Right lobe of liver (tissue), 6 donors: ENCODE measurements at regions not wholly inside any gene's neighbourhood (a gene's known extent, or its start where the extent isn't known, plus 50 kb on each side); places are given as distances from the start of the nearest gene placed in this dataset.

Experiments used
- ATAC-seq, 4 donors: fragments of 200-7000 bp; cut with Tn5 transposase; one replicate each; pipeline ENCODE4 v1.9.1; 2020; ENCODE audit warnings: mild to moderate bottlenecking in 4 of 4, moderate library complexity in 4 of 4
- DNase-seq, 3 donors: peaks; one replicate each; pipeline ENCODE4 v3.0.0-alpha.2; 2020
- H3K27ac ChIP-seq, 3 donors: fragments of 200-600 bp; one replicate each; pipeline ENCODE4 v1.8.0; 2022
- H3K27me3 ChIP-seq, 2 donors: fragments of 200-600 bp; one replicate each; pipeline ENCODE4 v1.8.0; 2022
- H3K36me3 ChIP-seq, 4 donors: fragments of 200-600 bp; sonication (generic) in 1 of 4; one replicate each; pipeline versions ENCODE4 v1.5.1 to v1.8.0; 2017 to 2022; ENCODE audit warnings: control low read depth in 1 of 4
- H3K4me1 ChIP-seq, 4 donors: fragments of 200-600 bp; sonication (generic) in 1 of 4; one replicate each; pipeline versions ENCODE4 v1.5.1 to v1.8.0; 2017 to 2022; ENCODE audit warnings: control low read depth in 1 of 4
- H3K4me3 ChIP-seq, 3 donors: fragments of 200-600 bp; one replicate each; pipeline ENCODE4 v1.8.0; 2022
- H3K9me3 ChIP-seq, 4 donors: fragments of 200-600 bp; sonication (generic) in 1 of 4; one replicate each; pipeline versions ENCODE4 v1.5.1 to v1.8.0; 2017 to 2022; ENCODE audit warnings: control low read depth in 1 of 4
- POLR2A ChIP-seq: fragments of 450-650 bp; IDR thresholded peaks from one replicate; pipeline ENCODE4 v1.6.1; 2017; ENCODE audit warnings: antibody characterized with exemption, mild to moderate bottlenecking
- WGBS: methylation state at CpG from one replicate; pipeline ENCODE4 v1.1.6; 2018; ENCODE audit warnings: low coverage, low lambda C conversion rate; ENCODE audit not compliant: insufficient coverage; ENCODE audit errors: missing lambda C conversion rate; 5-methylcytosine and 5-hydroxymethylcytosine counted together
- intact Hi-C, 2 donors: fragments of 100-400 bp; cut with DNase I; formaldehyde crosslinking; loops; one replicate each; pipeline versions ENCODE4 v1.11.2 to v1.14.1; 2022
- TF ChIP-seq, protein P1 (sequence below), 4 donors: fragments of 200-600 bp in 3 of 4; fragments of 450-650 bp in 1 of 4; IDR thresholded peaks; one replicate each; pipeline versions ENCODE4 v1.5.1 to v1.8.0; 2016 to 2022; ENCODE audit warnings: antibody characterized with exemption in 4 of 4, mild to moderate bottlenecking in 2 of 4
- donor health status: DM: no; HTN: yes; CAD: no.
- donor health status: DM: no; HTN: no; CAD: no.
- donor health status: DM: no; HTN: no; CAD: no.
- donor health status: DM: no; HTN: yes; CAD: no.
- donor health status: DM: no; HTN: yes; CAD: no.

DNA sequence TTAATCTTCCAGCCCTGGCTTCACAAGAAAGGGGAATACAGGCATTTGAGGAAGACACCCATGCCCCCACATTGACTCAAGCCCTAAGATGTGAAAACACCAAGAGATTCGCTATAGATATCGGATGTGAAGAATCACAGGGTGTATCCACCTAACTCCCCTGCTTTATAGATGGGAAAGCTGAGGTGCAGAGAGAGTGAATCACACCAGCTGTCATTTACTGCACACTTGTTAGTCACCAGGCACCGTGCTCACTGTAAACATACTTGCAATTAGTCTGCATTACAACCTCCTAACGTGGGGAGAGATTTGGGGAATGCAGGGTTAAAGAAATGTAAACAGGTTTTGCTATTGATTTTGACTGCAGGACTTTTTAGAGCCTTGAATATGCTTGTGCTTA lies 325.5 kb downstream of the C16orf95 start:
- 30% methylated on average over 2 of the region's 4 CpGs for WGBS
- Histone ChIP-seq H3K27ac (no peak overlapping the region), H3K27me3 (no peaks in the 10 kb centered on the region), H3K4me3 (no peak overlapping the region), H3K4me1 (no peaks in the 10 kb centered on the region), H3K36me3 (no peaks in the 10 kb centered on the region), H3K9me3 (no peaks in the 10 kb centered on the region)
- intact Hi-C loops = no loop called here
- no peak for ATAC-seq
- TF ChIP-seq, protein P1, sequence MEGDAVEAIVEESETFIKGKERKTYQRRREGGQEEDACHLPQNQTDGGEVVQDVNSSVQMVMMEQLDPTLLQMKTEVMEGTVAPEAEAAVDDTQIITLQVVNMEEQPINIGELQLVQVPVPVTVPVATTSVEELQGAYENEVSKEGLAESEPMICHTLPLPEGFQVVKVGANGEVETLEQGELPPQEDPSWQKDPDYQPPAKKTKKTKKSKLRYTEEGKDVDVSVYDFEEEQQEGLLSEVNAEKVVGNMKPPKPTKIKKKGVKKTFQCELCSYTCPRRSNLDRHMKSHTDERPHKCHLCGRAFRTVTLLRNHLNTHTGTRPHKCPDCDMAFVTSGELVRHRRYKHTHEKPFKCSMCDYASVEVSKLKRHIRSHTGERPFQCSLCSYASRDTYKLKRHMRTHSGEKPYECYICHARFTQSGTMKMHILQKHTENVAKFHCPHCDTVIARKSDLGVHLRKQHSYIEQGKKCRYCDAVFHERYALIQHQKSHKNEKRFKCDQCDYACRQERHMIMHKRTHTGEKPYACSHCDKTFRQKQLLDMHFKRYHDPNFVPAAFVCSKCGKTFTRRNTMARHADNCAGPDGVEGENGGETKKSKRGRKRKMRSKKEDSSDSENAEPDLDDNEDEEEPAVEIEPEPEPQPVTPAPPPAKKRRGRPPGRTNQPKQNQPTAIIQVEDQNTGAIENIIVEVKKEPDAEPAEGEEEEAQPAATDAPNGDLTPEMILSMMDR (IDR thresholded peaks at IDR 0.05) = no peak
- TF ChIP-seq POLR2A = no peak
- no peak for DNase-seq

DNA sequence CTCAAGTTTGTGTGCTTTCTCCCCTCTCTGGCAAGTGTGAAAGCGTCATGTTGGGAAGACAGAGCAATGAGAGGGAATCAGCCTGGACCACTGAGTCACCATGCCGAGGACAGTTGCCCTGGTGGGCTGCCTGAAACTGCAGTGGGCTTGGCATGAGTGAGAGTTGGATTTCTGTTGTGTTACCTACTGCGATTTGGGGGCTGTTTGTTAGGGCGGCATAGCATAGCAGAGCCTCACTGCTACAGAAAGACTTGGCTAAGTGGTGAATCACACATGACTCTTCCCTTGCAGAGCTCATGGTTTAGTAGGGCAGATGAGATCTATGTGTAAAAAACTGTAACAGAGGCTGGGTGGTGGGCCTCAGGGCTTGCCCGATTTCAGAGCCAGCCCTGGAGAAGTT lies 324.6 kb downstream of the C16orf95 start:
- TF ChIP-seq, protein P1 (IDR thresholded peaks at IDR 0.05) = no peak
- no peak for TF ChIP-seq POLR2A
- H3K4me3 ChIP-seq = no peak overlapping the region
- no peaks in the 10 kb centered on the region for H3K4me1 ChIP-seq
- H3K9me3 ChIP-seq = no peaks in the 10 kb centered on the region
- ATAC-seq (no peak), DNase-seq (no peak)
- intact Hi-C loops = no loop called here
- no peaks in the 10 kb centered on the region for H3K27me3 ChIP-seq
- H3K27ac ChIP-seq = no peak overlapping the region
- 59% methylated on average over 3 of the region's 5 CpGs for WGBS
- no peaks in the 10 kb centered on the region for H3K36me3 ChIP-seq

DNA sequence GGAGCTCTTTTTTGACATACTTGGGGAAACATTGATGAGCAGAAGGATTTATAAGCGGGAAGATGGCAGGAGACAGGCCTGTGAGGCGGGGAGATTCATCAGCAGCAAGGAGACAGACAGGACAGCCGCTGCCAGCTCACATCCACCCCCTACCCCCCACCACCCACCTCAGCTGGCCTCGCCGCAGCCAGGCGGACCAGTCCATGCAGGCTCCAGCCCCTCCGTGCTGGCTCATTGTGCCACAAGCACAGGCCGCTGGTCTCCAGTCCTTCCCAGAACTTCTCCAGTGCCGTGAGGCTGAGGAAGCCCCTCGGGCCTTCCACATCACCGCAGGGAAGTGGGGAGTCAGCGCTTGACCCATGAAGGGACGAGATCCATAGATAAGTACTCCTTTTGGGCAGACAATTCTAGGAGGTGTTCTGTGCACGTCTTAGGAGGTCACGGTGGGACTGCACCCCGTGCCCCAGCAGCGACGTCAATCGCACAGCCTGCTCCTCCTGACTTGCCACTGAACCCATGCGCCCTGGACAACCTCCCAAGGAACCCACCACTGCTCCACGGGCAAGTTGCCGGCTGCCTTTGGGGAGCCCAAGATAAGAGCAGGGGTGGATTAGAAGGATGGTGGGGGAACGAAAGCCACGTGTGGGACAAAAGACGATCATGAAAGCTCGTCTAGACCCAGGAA lies 323.6 kb downstream of the C16orf95 start:
- no peak for DNase-seq
- TF ChIP-seq, protein P1 (IDR thresholded peaks at IDR 0.05) = no peak
- no peak for TF ChIP-seq POLR2A
- Histone ChIP-seq H3K9me3 (no peaks in the 10 kb centered on the region), H3K27me3 (no peaks in the 10 kb centered on the region), H3K27ac (no peak overlapping the region), H3K36me3 (no peaks in the 10 kb centered on the region), H3K4me3 (no peak overlapping the region), H3K4me1 (no peaks in the 10 kb centered on the region)
- intact Hi-C loops = no loop called here
- no peak for ATAC-seq
- WGBS = 68% methylated on average over 15 of the region's 26 CpGs

DNA sequence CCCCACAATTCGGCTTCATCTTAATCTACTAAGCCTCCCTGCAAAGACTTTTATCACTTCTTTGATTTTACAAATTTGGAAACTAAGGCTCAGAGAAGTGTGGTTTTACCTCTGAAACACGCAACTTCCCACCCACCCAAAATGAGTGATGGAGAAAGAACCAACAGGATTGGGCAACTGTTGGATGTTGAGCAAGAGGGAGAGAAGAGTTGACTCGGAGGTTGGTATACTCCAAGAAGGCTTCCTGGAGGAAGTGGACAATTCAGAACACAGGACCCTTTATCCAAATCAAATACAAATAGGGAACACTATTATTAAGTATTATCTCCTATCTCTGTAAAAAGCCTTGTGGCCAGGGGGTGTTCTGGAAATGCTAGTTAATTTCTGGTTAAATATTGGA lies 323.0 kb downstream of the C16orf95 start:
- H3K27me3 ChIP-seq = no peaks in the 10 kb centered on the region
- 36% methylated on average over 3 of the region's 3 CpGs for WGBS

More for the DNA sequence above, 323.0 kb downstream of the C16orf95 start:
- no peak for TF ChIP-seq POLR2A
- TF ChIP-seq, protein P1 (IDR thresholded peaks at IDR 0.05) = no peak
- intact Hi-C loops = no loop called here
- Histone ChIP-seq H3K36me3 (no peaks in the 10 kb centered on the region), H3K4me1 (no peaks in the 10 kb centered on the region), H3K27ac (no peak overlapping the region), H3K9me3 (no peaks in the 10 kb centered on the region), H3K4me3 (no peak overlapping the region)
- DNase-seq (no peak), ATAC-seq (no peak)
